GM21381 (cell line): ENCODE measurements at regions not wholly inside any gene's neighbourhood (a gene's known extent, or its start where the extent isn't known, plus 50 kb on each side); places are given as distances from the start of the nearest gene placed in this dataset.

ENCODE experiments used
- ATAC-seq: cut with Tn5 transposase; IDR thresholded peaks from one replicate; pipeline ENCODE4 v1.9.1; 2021; ENCODE audit warnings: mild to moderate bottlenecking, moderate library complexity; ENCODE audit not compliant: unreplicated experiment

GRCh38 chr6:21420146-21420878, 173.2 kb upstream of the SOX4 start:
- no peak for ATAC-seq

DNA sequence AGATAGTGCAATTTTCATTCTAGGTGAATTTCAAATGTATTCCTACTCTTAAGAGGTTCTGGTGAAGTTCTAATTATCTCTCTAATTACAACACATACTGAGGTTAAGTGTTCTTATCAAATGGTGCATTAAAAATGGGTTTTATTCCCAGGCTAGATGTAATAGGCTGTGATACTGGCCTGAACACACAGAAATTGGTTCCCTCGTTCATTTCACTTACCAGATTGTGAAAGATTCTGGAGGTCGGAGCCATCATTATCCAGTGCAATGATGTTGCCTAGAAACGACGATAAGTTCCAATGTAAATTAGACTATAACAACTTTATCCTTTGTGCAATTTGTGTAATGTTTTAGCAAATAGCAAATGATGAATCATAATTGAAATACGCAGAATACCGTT, 172.6 kb upstream of the SOX4 start:
- ATAC-seq: no peak

GRCh38 chr6:21423106-21423854, 170.3 kb upstream of the SOX4 start:
- ATAC-seq: no peak

GRCh38 chr6:21426841-21427490, 166.6 kb upstream of the SOX4 start:
- no peak for ATAC-seq

DNA sequence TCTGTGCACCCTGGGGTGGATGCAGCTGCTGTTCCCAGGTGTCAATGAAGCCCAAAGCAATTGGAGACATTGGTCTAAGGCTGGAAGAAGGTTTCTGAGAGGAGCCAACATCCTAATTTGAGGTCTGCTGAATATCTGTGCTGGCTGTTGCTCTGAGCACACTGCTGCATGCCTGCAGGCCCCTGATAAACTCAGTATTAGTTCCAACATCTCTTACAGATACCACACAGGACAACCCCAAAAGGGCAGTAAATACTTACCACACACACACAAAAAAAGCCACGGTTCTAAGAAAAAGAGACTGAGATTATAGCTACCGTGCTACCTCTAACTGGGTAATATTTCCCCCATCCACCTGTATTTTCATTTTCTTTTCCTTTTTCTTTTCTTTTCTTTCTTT, 164.3 kb upstream of the SOX4 start:
- ATAC-seq: no peak

- no peak for ATAC-seq
These were observed 162.0 kb upstream of the SOX4 start for GRCh38 chr6:21431526-21431925.

- ATAC-seq: no peak
These were observed 156.9 kb upstream of the SOX4 start for GRCh38 chr6:21436625-21437024.

DNA sequence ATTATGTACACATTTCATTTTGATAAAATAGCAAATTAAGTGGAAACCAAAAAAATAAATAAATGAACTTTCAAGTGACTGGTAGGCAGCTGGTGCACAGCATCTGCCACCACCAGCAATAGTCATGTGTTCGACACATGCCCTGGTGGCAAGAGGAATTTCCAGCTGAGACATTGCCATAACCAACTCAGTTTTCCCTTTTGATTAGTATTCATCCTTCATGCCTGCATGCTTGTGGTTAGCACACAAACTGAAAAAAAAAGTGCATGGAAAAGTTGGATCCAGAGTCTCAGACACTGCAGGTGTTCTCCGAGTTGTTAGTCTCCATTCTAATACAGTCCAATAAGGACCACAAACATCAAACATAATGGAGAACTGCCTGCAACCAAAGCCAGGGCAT, 156.0 kb upstream of the SOX4 start:
- no peak for ATAC-seq

- ATAC-seq: peak; percentile 96
These were observed 155.1 kb upstream of the SOX4 start for GRCh38 chr6:21438237-21438985.

DNA sequence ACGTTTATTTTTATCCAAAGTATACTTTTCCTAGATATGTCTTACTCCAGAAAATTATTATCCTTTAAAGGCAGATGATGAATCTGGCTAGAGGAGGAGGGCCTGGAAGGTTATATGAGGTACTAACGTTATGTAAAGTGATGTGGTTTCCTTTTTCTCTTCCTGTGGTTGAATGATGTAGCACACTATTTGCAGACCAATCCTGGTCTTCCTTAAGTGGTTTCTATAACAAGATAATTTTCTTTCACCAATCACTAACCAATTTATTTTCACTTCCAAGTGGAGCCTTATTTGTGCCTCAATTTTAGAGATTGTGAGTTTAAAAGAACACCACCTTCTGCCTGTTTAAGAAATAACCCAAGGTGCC, 154.6 kb upstream of the SOX4 start:
- peak; percentile 61 for ATAC-seq

DNA sequence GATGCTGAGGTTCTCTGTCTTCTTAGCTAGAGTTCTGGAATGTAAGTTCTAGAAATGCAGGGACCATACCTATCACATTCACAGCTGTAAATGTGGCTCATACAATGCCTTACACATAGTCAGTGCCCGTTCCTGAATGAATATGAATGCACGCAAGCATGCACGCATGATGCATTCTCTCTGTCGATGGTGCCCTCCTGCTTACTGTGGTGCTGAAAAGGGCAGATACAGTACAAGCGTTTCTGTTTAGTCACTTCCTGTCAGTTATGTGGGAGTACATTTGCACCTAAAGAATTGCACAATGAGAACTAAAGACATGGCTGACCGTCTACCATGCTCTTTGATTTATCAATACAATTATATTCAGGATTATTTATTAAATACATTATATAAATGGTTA, 152.2 kb upstream of the SOX4 start:
- ATAC-seq: no peak

DNA sequence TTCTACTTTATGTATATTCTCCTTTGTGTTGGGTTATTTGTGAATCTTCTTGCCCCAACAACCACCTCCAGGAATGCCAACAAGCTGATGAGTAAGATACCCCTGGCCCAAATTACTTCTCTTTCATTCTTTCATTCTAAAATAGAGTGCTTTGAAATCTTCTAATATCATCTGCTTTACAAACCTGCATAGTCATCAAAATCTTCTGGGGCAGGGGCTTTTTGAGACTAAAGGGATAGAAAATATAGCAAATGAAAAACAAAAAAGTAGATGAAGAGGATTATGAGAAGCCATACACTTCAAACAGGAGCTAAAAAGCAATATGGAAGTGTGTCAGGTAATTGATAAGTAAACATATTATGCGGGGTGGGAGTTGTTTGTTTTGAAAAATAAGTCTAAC, 150.7 kb upstream of the SOX4 start:
- ATAC-seq: no peak

DNA sequence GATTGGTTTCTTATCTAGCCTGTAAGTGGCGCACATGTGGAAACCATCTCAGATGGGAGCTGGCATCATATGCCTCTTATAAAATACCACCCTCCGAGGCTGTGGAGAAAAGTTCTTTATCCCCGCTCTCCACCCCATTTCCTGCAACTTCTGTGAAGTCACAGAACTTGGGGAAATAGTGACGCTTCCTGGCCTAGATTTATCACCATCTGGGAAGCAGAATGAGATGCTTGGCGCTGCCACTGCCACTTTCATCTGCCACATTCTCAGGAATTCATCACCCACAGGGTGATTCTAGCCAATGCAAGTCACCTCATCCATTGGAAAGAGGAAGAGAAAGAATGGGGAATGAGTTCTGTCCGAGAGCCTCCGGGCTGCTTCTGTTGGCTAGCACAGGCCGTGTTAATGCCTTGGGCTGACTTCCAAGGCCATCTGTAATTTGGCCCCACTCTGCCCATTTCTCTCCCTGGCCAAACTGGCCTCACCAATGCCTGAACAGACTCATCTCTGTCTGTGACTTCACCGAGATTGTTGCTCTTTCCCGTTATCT, 148.8 kb upstream of the SOX4 start:
- no peak for ATAC-seq

- ATAC-seq: no peak
These were observed 145.6 kb upstream of the SOX4 start for GRCh38 chr6:21447987-21448386.

DNA sequence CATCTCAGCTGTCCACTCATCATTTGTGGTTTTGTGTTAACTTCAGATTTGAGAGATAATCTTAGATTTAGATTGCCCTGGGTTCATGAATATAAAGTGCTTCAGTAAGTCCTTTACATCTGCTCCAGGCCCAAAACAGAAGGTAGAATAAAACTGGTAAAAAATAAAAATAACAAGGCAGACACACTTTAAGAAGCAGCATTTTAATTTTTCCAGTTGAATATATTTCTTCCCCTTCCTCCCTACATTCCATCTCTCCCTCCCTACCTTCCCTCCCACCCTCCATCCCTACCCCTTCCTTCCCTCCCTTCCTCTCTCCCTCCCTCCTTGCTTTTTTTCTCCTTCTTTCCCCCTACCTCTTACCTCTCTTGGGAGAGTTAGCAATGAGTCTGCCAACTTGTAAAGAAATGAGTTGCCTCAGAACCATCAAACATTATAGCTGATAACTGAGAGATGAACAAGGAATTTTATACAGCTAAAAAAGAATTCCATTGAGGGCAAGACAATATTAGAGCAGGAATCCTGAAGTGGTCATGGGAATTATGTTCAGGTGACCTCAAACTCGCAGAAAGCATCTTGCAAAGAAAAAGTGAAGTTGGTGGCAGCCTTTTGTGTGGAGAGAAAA, 145.0 kb upstream of the SOX4 start:
- no peak for ATAC-seq

GRCh38 chr6:21450149-21450548, 143.4 kb upstream of the SOX4 start:
- no peak for ATAC-seq

DNA sequence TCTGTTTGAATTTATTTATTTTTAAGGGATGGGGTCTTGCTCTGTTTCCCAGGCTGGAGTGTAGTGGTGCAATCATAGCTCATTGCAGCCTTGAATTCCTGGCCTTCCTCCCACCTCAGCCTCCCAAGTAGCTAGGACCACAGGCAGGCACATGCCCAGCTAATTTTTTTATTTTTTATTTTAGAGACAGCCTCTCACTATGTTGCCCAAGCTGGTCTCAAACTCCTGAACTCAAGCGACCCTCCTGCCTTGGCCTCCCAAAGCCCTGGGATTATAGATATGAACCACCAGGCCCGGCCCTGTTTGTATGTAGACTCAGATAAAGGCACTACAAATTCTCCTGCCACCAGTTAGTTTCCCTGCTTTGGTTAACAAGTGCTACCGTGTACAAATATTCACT, 142.9 kb upstream of the SOX4 start:
- ATAC-seq: no peak

GRCh38 chr6:21451546-21452013, 142.0 kb upstream of the SOX4 start:
- ATAC-seq: no peak

GRCh38 chr6:21454262-21454661, 139.3 kb upstream of the SOX4 start:
- ATAC-seq: no peak

- no peak for ATAC-seq
These were observed 138.5 kb upstream of the SOX4 start for GRCh38 chr6:21455071-21455470.

- ATAC-seq: no peak
These were observed 135.9 kb upstream of the SOX4 start for GRCh38 chr6:21457647-21458046.
